ENCODE measurements at regions not wholly inside any gene's neighbourhood (a gene's known extent, or its start where the extent isn't known, plus 50 kb on each side); places are given as distances from the start of the nearest gene placed in this dataset.

GRCh38 chr5:56706504-56706903 lies 108.8 kb upstream of the MAP3K1 start:
- no peaks in the 10 kb centered on the region for H3K9me3 ChIP-seq (ENCODE audit: low read depth, low read length)
- H3K27me3 ChIP-seq (ENCODE audit: insufficient read depth, low read length), result peaks cover 2% of the 10 kb centered on the region
- no peak overlapping the region for H3K27ac ChIP-seq (ENCODE audit: low read depth, low read length)
- no peaks in the 10 kb centered on the region for H3K4me1 ChIP-seq (ENCODE audit: insufficient read depth, low read length)
- H3K4me2 ChIP-seq (ENCODE audit: insufficient read depth, low read length), result no peak overlapping the region
- TF ChIP-seq, protein P1, sequence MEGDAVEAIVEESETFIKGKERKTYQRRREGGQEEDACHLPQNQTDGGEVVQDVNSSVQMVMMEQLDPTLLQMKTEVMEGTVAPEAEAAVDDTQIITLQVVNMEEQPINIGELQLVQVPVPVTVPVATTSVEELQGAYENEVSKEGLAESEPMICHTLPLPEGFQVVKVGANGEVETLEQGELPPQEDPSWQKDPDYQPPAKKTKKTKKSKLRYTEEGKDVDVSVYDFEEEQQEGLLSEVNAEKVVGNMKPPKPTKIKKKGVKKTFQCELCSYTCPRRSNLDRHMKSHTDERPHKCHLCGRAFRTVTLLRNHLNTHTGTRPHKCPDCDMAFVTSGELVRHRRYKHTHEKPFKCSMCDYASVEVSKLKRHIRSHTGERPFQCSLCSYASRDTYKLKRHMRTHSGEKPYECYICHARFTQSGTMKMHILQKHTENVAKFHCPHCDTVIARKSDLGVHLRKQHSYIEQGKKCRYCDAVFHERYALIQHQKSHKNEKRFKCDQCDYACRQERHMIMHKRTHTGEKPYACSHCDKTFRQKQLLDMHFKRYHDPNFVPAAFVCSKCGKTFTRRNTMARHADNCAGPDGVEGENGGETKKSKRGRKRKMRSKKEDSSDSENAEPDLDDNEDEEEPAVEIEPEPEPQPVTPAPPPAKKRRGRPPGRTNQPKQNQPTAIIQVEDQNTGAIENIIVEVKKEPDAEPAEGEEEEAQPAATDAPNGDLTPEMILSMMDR (IDR thresholded peaks at IDR 0.05; ENCODE audit: extremely low read depth, low read depth, low read length), result no peak
- H3K4me3 ChIP-seq (ENCODE audit: insufficient read depth, low read length), result no peak overlapping the region
- H3K36me3 ChIP-seq (ENCODE audit: insufficient read depth, low read length), result no peaks in the 10 kb centered on the region
- H3K79me2 ChIP-seq (ENCODE audit: insufficient read depth, low read length), result no peaks in the 10 kb centered on the region
- DNase-seq (ENCODE audit: insufficient read length, low spot score, missing footprints), result no peak
- no peaks in the 10 kb centered on the region for H4K20me1 ChIP-seq (ENCODE audit: insufficient read depth, low read length)
- H2AFZ ChIP-seq (ENCODE audit: low read length), result no peak overlapping the region

DNA sequence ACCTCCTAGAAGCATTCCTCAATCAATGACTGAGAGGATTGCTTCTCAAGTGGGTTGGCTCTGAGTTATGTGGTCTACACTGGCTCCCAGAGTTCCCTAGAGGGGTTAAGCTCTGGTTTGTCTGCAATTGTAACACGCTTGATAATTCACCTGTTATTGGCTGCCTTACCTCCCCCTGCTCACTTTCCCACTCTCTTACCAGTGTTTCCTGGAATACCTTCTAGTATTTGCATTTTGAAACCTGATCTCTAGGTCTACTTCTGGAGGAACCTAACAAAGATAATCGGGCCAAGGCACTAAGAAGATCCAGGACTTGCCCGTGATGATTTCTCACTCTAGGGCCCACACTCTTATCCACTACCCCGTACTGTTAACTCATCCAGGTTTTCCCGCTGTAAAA lies 110.1 kb upstream of the MAP3K1 start:
- no peaks in the 10 kb centered on the region for H3K36me3 ChIP-seq (ENCODE audit: insufficient read depth, low read length)
- no peak overlapping the region for H3K27ac ChIP-seq (ENCODE audit: low read depth, low read length)
- H3K4me2 ChIP-seq (ENCODE audit: insufficient read depth, low read length), result no peak overlapping the region
- H3K4me3 ChIP-seq (ENCODE audit: insufficient read depth, low read length), result no peak overlapping the region
- H3K27me3 ChIP-seq (ENCODE audit: insufficient read depth, low read length), result peaks cover 2% of the 10 kb centered on the region
- TF ChIP-seq, protein P1 (IDR thresholded peaks at IDR 0.05; ENCODE audit: extremely low read depth, low read depth, low read length), result no peak
- no peaks in the 10 kb centered on the region for H3K4me1 ChIP-seq (ENCODE audit: insufficient read depth, low read length)
- H3K79me2 ChIP-seq (ENCODE audit: insufficient read depth, low read length), result no peaks in the 10 kb centered on the region
- no peaks in the 10 kb centered on the region for H3K9me3 ChIP-seq (ENCODE audit: low read depth, low read length)
- no peak for DNase-seq (ENCODE audit: insufficient read length, low spot score, missing footprints)
- no peaks in the 10 kb centered on the region for H4K20me1 ChIP-seq (ENCODE audit: insufficient read depth, low read length)
- H2AFZ ChIP-seq (ENCODE audit: low read length), result no peak overlapping the region

- Histone ChIP-seq H4K20me1 (ENCODE audit: insufficient read depth, low read length) (no peaks in the 10 kb centered on the region), H3K27ac (ENCODE audit: low read depth, low read length) (no peak overlapping the region), H3K4me3 (ENCODE audit: insufficient read depth, low read length) (no peak overlapping the region), H3K9me3 (ENCODE audit: low read depth, low read length) (no peaks in the 10 kb centered on the region), H3K4me1 (ENCODE audit: insufficient read depth, low read length) (no peaks in the 10 kb centered on the region), H3K79me2 (ENCODE audit: insufficient read depth, low read length) (no peaks in the 10 kb centered on the region), H3K4me2 (ENCODE audit: insufficient read depth, low read length) (no peak overlapping the region), H3K27me3 (ENCODE audit: insufficient read depth, low read length) (peaks cover 2% of the 10 kb centered on the region), H2AFZ (ENCODE audit: low read length) (no peak overlapping the region), H3K36me3 (ENCODE audit: insufficient read depth, low read length) (no peaks in the 10 kb centered on the region)
- DNase-seq (ENCODE audit: insufficient read length, low spot score, missing footprints), result no peak
- TF ChIP-seq, protein P1 (IDR thresholded peaks at IDR 0.05; ENCODE audit: extremely low read depth, low read depth, low read length), result no peak
Measured at GRCh38 chr5:56703952-56704351, 111.4 kb upstream of the MAP3K1 start.

DNA sequence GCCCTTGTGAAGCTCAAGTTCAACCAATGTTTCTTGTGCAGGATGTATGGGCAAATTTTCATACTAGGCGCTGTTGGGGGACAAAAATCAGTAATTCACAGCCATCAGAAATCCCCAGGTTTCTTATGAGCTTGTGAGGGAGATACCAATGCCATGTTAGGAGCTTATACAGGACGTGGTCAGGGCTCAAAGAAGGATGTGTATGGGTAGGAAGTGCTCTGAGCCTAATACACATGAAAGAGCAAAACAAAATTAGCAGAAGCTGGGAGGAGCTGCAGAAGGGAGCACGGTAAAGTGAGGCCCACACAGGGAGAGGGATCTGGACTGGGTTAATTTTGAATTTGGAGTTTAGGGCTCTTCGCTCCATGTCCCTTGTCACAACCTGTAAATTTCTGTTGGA lies 114.6 kb upstream of the MAP3K1 start:
- no peak overlapping the region for H3K4me2 ChIP-seq (ENCODE audit: insufficient read depth, low read length)
- H2AFZ ChIP-seq (ENCODE audit: low read length), result no peak overlapping the region
- H3K36me3 ChIP-seq (ENCODE audit: insufficient read depth, low read length), result no peaks in the 10 kb centered on the region
- no peak overlapping the region for H3K4me3 ChIP-seq (ENCODE audit: insufficient read depth, low read length)
- H3K27ac ChIP-seq (ENCODE audit: low read depth, low read length), result no peak overlapping the region
- no peaks in the 10 kb centered on the region for H3K4me1 ChIP-seq (ENCODE audit: insufficient read depth, low read length)
- no peaks in the 10 kb centered on the region for H4K20me1 ChIP-seq (ENCODE audit: insufficient read depth, low read length)
- no peaks in the 10 kb centered on the region for H3K79me2 ChIP-seq (ENCODE audit: insufficient read depth, low read length)
- no peaks in the 10 kb centered on the region for H3K9me3 ChIP-seq (ENCODE audit: low read depth, low read length)
- no peak for DNase-seq (ENCODE audit: insufficient read length, low spot score, missing footprints)
- H3K27me3 ChIP-seq (ENCODE audit: insufficient read depth, low read length), result peaks cover 2% of the 10 kb centered on the region
- TF ChIP-seq, protein P1 (IDR thresholded peaks at IDR 0.05; ENCODE audit: extremely low read depth, low read depth, low read length), result no peak

All from osteoblast (primary cell).